Mammary epithelial cell (primary cell): ENCODE measurements at regions not wholly inside any gene's neighbourhood (a gene's known extent, or its start where the extent isn't known, plus 50 kb on each side); places are given as distances from the start of the nearest gene placed in this dataset.
"Not testable (repeated sequence)": the region's sequence is repeated elsewhere in the genome, so short reads cannot be mapped to it uniquely, and the experiment has no call there.

Experiments
- EZH2 ChIP-seq: IDR thresholded peaks from 2 replicates; pipeline ENCODE4 v1.6.1; 2012; ENCODE audit warnings: low read length, inconsistent platforms, borderline replicate concordance
- TF ChIP-seq, protein P1 (sequence below), 2 donors: IDR thresholded peaks in 1 of 2; conservative IDR thresholded peaks in 1 of 2; 2 replicates each; pipeline ENCODE4 v1.5.1; 2011 to 2012; ENCODE audit warnings: inconsistent platforms in 2 of 2, low read length in 2 of 2, mild to moderate bottlenecking in 2 of 2, control low read depth in 1 of 2, low read depth in 1 of 2; ENCODE audit not compliant: insufficient read depth in 1 of 2; ENCODE audit errors: extremely low read depth in 1 of 2

- TF ChIP-seq, protein P1, sequence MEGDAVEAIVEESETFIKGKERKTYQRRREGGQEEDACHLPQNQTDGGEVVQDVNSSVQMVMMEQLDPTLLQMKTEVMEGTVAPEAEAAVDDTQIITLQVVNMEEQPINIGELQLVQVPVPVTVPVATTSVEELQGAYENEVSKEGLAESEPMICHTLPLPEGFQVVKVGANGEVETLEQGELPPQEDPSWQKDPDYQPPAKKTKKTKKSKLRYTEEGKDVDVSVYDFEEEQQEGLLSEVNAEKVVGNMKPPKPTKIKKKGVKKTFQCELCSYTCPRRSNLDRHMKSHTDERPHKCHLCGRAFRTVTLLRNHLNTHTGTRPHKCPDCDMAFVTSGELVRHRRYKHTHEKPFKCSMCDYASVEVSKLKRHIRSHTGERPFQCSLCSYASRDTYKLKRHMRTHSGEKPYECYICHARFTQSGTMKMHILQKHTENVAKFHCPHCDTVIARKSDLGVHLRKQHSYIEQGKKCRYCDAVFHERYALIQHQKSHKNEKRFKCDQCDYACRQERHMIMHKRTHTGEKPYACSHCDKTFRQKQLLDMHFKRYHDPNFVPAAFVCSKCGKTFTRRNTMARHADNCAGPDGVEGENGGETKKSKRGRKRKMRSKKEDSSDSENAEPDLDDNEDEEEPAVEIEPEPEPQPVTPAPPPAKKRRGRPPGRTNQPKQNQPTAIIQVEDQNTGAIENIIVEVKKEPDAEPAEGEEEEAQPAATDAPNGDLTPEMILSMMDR (conservative IDR thresholded peaks at IDR 0.05 in 1 of 2, IDR thresholded peaks at IDR 0.05 in 1 of 2; ENCODE audit: extremely low read depth in 1 of 2, insufficient read depth in 1 of 2, low read depth in 1 of 2, low read length in 2 of 2): not testable (repeated sequence)
- not testable (repeated sequence) for TF ChIP-seq EZH2
Observed at GRCh38 chr14:105623178-105623577, 96.8 kb downstream of the TMEM121 start.
